ENCODE measurements at regions not wholly inside any gene's neighbourhood (a gene's known extent, or its start where the extent isn't known, plus 50 kb on each side); places are given as distances from the start of the nearest gene placed in this dataset.

DNA sequence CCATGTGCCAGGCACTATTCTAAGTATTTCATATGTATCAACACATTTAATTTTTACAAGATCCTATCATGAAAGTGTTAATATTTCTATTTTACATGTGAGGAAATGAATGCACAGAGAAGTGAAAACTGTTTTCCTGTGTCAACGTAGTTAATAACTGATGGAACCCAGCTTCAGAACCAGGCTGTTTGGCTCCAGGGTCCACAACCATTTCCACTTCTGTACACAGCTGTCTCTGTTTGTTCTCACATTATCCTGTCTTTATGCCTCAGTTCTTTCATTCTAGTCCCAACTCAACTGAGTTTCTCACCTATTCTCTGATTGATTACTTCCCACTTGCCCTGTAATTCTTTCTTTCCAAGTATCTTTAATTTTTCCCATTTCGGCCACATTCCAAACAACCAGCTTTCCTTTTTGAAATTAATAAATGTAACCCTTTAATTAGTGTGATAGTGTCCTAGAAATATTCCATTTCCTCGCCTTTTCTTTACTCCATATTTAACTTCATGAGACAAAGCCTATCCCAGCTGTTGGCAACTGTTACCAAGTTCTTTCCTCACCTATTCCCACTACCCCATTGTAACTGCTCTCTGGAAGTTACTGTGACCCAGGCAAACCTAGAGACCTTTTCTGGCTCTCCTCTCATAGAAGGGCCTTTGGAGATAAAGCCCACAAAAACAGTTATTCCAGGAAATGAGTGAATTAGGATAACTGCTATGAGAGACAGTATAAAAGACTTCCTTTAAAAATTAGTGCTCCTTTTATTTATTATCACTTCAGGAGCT is 218.7 kb downstream of the RASSF9 start:
- Histone ChIP-seq H3K4me3 (no peak overlapping the region), H4K20me1 (replicated peaks; ENCODE audit: control insufficient read depth, insufficient read depth, low read length) (no peaks in the 10 kb centered on the region), H3K4me1 (replicated peaks in 1 of 2; ENCODE audit: control insufficient read depth in 2 of 2, insufficient read depth in 2 of 2, low read length in 2 of 2) (no peaks in the 10 kb centered on the region), H2AFZ (ENCODE audit: low read depth, low read length) (no peak overlapping the region), H3K79me2 (ENCODE audit: control insufficient read depth, insufficient read depth, low read length) (no peaks in the 10 kb centered on the region), H3K27me3 (ENCODE audit: control insufficient read depth in 2 of 2, insufficient read depth in 2 of 2, low read length in 2 of 2) (no peaks in the 10 kb centered on the region), H3K9ac (ENCODE audit: insufficient read depth in 1 of 2, low read depth in 2 of 2, low read length in 2 of 2) (no peak overlapping the region), H3K36me3 (ENCODE audit: control insufficient read depth, insufficient read depth, low read length) (no peaks in the 10 kb centered on the region), H3K9me3 (replicated peaks; ENCODE audit: control insufficient read depth, insufficient read depth, low read depth, low read length) (no peaks in the 10 kb centered on the region), H3K4me2 (ENCODE audit: insufficient read depth, low read length) (no peak overlapping the region), H3K9me1 (ENCODE audit: control insufficient read depth, insufficient read depth, low read length) (no peaks in the 10 kb centered on the region), H3K27ac (ENCODE audit: extremely low read depth, low read depth, low read length) (no peak overlapping the region)
- ChIA-PET POLR2A (no interaction called here), CTCF (ENCODE audit: low intra/inter-chr PET ratio) (no interaction called here)
- FAIRE-seq: no peak
- in situ Hi-C loops (cut with MboI): no loop called here
- DNase-seq (ENCODE audit: extremely low read depth in 1 of 4, low spot score in 3 of 4): no peak
- intact Hi-C loops (cut with micrococcal nuclease): no loop called here
- no peak for ATAC-seq
- no TSS peak for BruUV-seq (replicated peaks)
- WGBS (ENCODE audit: insufficient coverage, low coverage, missing lambda C conversion rate): 2% methylated on average over 3 of the region's 3 CpGs
- TF ChIP-seq TCF3 (CRISPR knock-in tag; IDR thresholded peaks at IDR 0.05) (no peak), DMBX1 (CRISPR knock-in tag; IDR thresholded peaks at IDR 0.05; ENCODE audit: borderline replicate concordance) (no peak), ETV6 (IDR thresholded peaks at IDR 0.05; ENCODE audit: borderline replicate concordance in 1 of 2, low read depth in 2 of 2, low read length in 1 of 2) (no peak), ETV6 (CRISPR knock-in tag; IDR thresholded peaks at IDR 0.05; ENCODE audit: borderline replicate concordance) (no peak), ZNF263 (CRISPR knock-in tag; IDR thresholded peaks at IDR 0.05; ENCODE audit: borderline replicate concordance) (no peak), ZNF253 (CRISPR knock-in tag; conservative IDR thresholded peaks at IDR 0.05) (no peak), RBFOX2 (IDR thresholded peaks at IDR 0.05; ENCODE audit: low read depth, low read length) (no peak), MAFK (IDR thresholded peaks at IDR 0.05; ENCODE audit: low read length) (no peak), WHSC1 (IDR thresholded peaks at IDR 0.05; ENCODE audit: low read length) (no peak), MYBL2 (IDR thresholded peaks at IDR 0.05; ENCODE audit: low read depth) (no peak), MYBL2 (CRISPR knock-in tag; IDR thresholded peaks at IDR 0.05; ENCODE audit: borderline replicate concordance) (no peak), ZNF232 (CRISPR knock-in tag; IDR thresholded peaks at IDR 0.05) (no peak), CBFB (CRISPR knock-in tag; IDR thresholded peaks at IDR 0.05) (no peak)
- TF ChIP-seq, protein P1, sequence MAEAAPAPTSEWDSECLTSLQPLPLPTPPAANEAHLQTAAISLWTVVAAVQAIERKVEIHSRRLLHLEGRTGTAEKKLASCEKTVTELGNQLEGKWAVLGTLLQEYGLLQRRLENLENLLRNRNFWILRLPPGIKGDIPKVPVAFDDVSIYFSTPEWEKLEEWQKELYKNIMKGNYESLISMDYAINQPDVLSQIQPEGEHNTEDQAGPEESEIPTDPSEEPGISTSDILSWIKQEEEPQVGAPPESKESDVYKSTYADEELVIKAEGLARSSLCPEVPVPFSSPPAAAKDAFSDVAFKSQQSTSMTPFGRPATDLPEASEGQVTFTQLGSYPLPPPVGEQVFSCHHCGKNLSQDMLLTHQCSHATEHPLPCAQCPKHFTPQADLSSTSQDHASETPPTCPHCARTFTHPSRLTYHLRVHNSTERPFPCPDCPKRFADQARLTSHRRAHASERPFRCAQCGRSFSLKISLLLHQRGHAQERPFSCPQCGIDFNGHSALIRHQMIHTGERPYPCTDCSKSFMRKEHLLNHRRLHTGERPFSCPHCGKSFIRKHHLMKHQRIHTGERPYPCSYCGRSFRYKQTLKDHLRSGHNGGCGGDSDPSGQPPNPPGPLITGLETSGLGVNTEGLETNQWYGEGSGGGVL (CRISPR knock-in tag; IDR thresholded peaks at IDR 0.05): no peak
- TF ChIP-seq, protein P2, sequence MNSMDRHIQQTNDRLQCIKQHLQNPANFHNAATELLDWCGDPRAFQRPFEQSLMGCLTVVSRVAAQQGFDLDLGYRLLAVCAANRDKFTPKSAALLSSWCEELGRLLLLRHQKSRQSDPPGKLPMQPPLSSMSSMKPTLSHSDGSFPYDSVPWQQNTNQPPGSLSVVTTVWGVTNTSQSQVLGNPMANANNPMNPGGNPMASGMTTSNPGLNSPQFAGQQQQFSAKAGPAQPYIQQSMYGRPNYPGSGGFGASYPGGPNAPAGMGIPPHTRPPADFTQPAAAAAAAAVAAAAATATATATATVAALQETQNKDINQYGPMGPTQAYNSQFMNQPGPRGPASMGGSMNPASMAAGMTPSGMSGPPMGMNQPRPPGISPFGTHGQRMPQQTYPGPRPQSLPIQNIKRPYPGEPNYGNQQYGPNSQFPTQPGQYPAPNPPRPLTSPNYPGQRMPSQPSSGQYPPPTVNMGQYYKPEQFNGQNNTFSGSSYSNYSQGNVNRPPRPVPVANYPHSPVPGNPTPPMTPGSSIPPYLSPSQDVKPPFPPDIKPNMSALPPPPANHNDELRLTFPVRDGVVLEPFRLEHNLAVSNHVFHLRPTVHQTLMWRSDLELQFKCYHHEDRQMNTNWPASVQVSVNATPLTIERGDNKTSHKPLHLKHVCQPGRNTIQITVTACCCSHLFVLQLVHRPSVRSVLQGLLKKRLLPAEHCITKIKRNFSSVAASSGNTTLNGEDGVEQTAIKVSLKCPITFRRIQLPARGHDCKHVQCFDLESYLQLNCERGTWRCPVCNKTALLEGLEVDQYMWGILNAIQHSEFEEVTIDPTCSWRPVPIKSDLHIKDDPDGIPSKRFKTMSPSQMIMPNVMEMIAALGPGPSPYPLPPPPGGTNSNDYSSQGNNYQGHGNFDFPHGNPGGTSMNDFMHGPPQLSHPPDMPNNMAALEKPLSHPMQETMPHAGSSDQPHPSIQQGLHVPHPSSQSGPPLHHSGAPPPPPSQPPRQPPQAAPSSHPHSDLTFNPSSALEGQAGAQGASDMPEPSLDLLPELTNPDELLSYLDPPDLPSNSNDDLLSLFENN (IDR thresholded peaks at IDR 0.05; ENCODE audit: low read depth in 2 of 2, low read length in 2 of 2): no peak
- TF ChIP-seq, protein P3, sequence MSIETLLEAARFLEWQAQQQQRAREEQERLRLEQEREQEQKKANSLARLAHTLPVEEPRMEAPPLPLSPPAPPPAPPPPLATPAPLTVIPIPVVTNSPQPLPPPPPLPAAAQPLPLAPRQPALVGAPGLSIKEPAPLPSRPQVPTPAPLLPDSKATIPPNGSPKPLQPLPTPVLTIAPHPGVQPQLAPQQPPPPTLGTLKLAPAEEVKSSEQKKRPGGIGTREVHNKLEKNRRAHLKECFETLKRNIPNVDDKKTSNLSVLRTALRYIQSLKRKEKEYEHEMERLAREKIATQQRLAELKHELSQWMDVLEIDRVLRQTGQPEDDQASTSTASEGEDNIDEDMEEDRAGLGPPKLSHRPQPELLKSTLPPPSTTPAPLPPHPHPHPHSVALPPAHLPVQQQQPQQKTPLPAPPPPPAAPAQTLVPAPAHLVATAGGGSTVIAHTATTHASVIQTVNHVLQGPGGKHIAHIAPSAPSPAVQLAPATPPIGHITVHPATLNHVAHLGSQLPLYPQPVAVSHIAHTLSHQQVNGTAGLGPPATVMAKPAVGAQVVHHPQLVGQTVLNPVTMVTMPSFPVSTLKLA (conservative IDR thresholded peaks at IDR 0.05): no peak

Measured in K562 (cell line).